GM23248 (cell line): ENCODE measurements at regions not wholly inside any gene's neighbourhood (a gene's known extent, or its start where the extent isn't known, plus 50 kb on each side); places are given as distances from the start of the nearest gene placed in this dataset.

ENCODE experiments used
- DNase-seq: peaks from one replicate; pipeline ENCODE4 v3.0.0-alpha.2; 2015
- H2AFZ ChIP-seq: fragments of 200-600 bp; sonication (generic); 2 replicates; pipeline ENCODE4 v1.6.1; 2016; ENCODE audit warnings: antibody characterized with exemption
- H3F3A ChIP-seq: fragments of 200-600 bp; sonication (generic); 2 replicates; pipeline ENCODE4 v1.6.1; 2016; ENCODE audit warnings: mild to moderate bottlenecking, antibody characterized with exemption, mixed run types; ENCODE audit not compliant: insufficient read depth
- H3K27ac ChIP-seq: fragments of 200-600 bp; sonication (generic); 2 replicates; pipeline ENCODE4 v1.5.1; 2016; ENCODE audit warnings: mild to moderate bottlenecking
- H3K27me3 ChIP-seq: fragments of 200-600 bp; sonication (generic); replicated peaks from 2 replicates; pipeline ENCODE4 v1.6.1; 2016; ENCODE audit warnings: mild to moderate bottlenecking; ENCODE audit not compliant: insufficient read depth
- H3K36me3 ChIP-seq: fragments of 200-600 bp; sonication (generic); 2 replicates; pipeline ENCODE4 v1.6.1; 2016; ENCODE audit warnings: low read depth, mild to moderate bottlenecking
- H3K4me1 ChIP-seq: fragments of 200-600 bp; sonication (generic); 2 replicates; pipeline ENCODE4 v1.6.1; 2016; ENCODE audit warnings: mild to moderate bottlenecking; ENCODE audit not compliant: insufficient read depth
- H3K4me2 ChIP-seq: fragments of 200-600 bp; sonication (generic); one replicate; pipeline ENCODE4 v1.6.1; 2016; ENCODE audit warnings: mild to moderate bottlenecking; ENCODE audit not compliant: unreplicated experiment
- H3K4me3 ChIP-seq: fragments of 200-600 bp; sonication (generic); 2 replicates; pipeline ENCODE4 v1.5.1; 2016; ENCODE audit warnings: mild to moderate bottlenecking
- H3K79me2 ChIP-seq: fragments of 200-600 bp; sonication (generic); 2 replicates; pipeline ENCODE4 v1.6.1; 2016; ENCODE audit warnings: mild to moderate bottlenecking; ENCODE audit not compliant: insufficient read depth
- H3K9ac ChIP-seq: fragments of 200-600 bp; sonication (generic); 2 replicates; pipeline ENCODE4 v1.6.1; 2016; ENCODE audit warnings: mild to moderate bottlenecking
- H3K9me2 ChIP-seq: fragments of 200-600 bp; sonication (generic); 2 replicates; pipeline ENCODE4 v1.6.1; 2016; ENCODE audit warnings: mixed run types, mild to moderate bottlenecking, moderate library complexity; ENCODE audit not compliant: insufficient read depth
- H3K9me3 ChIP-seq: fragments of 200-600 bp; sonication (generic); one replicate; pipeline ENCODE4 v1.6.1; 2017; ENCODE audit warnings: low read depth
- H4K20me1 ChIP-seq: fragments of 200-600 bp; sonication (generic); 2 replicates; pipeline ENCODE4 v1.6.0; 2016; ENCODE audit not compliant: insufficient read depth
- EZH2 ChIP-seq: fragments of 200-600 bp; sonication (generic); IDR thresholded peaks from 2 replicates; pipeline ENCODE4 v1.6.1; 2018; ENCODE audit warnings: antibody characterized with exemption, mild to moderate bottlenecking; ENCODE audit not compliant: insufficient read depth, poor library complexity, severe bottlenecking
- EZH2phosphoT487 ChIP-seq: fragments of 200-600 bp; sonication (generic); IDR thresholded peaks from 2 replicates; pipeline ENCODE4 v1.6.1; 2018; ENCODE audit warnings: antibody characterized with exemption, moderate library complexity, mild to moderate bottlenecking, low read depth; ENCODE audit not compliant: insufficient read depth
- WGBS, 2 experiments: methylation state at CpG; one replicate each; pipeline ENCODE4 v1.1.6; 2015 to 2017; ENCODE audit warnings: low lambda C conversion rate in 2 of 2, low coverage in 1 of 2; ENCODE audit errors: missing lambda C conversion rate in 2 of 2; 5-methylcytosine and 5-hydroxymethylcytosine counted together
- in situ Hi-C: fragments of 300-500 bp; cut with MboI; formaldehyde crosslinking; loops from 2 replicates; pipeline ENCODE4 v1.15.0; 2020

DNA sequence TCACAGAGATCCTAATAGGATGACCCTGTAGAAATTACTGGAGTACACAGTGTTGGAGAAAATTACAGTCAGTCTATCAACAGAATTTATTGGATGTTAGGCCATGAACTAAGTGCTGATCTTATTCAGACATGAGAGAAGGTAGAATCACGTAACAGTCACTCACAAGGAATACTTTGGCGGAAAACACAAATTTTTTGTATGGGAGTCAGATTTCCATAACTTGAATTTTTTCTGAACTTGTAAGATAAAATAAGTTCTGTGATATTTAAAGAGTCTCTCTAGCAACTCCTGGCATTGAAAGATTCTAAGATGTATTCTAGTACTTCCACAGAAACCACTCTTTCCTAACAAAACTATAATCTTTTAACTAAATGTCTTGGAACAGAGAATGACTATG lies 178.8 kb upstream of the MME start:
- in situ Hi-C loops, result no loop called here
- Histone ChIP-seq H3K4me2 (no peak overlapping the region), H3K9me3 (no peaks in the 10 kb centered on the region), H3K9me2 (no peaks in the 10 kb centered on the region), H3F3A (no peaks in the 10 kb centered on the region), H3K27me3 (no peaks in the 10 kb centered on the region), H2AFZ (no peak overlapping the region), H3K36me3 (no peaks in the 10 kb centered on the region), H4K20me1 (no peaks in the 10 kb centered on the region), H3K4me3 (no peak overlapping the region), H3K27ac (no peak overlapping the region), H3K9ac (no peak overlapping the region), H3K4me1 (no peaks in the 10 kb centered on the region), H3K79me2 (no peaks in the 10 kb centered on the region)
- TF ChIP-seq EZH2 (no peak), EZH2phosphoT487 (no peak)
- WGBS, 2 experiments, result 98 to 99% methylated on average over 2 of the region's 2 CpGs
- no peak for DNase-seq

- no peak for DNase-seq
- no peak overlapping the region for H3K4me3 ChIP-seq
- no peak overlapping the region for H2AFZ ChIP-seq
- in situ Hi-C loops, result no loop called here
- TF ChIP-seq EZH2phosphoT487, result no peak
- TF ChIP-seq EZH2, result no peak
- no peaks in the 10 kb centered on the region for H3K79me2 ChIP-seq
- H3K36me3 ChIP-seq, result no peaks in the 10 kb centered on the region
- H3K27me3 ChIP-seq, result no peaks in the 10 kb centered on the region
- H3K9ac ChIP-seq, result no peak overlapping the region
- no peaks in the 10 kb centered on the region for H3K9me2 ChIP-seq
- no peaks in the 10 kb centered on the region for H3F3A ChIP-seq
- WGBS, 2 experiments, result 95 to 100% methylated on average over 1 of the region's 1 CpG
- H4K20me1 ChIP-seq, result no peaks in the 10 kb centered on the region
- H3K4me1 ChIP-seq, result no peaks in the 10 kb centered on the region
- no peaks in the 10 kb centered on the region for H3K9me3 ChIP-seq
- H3K27ac ChIP-seq, result no peak overlapping the region
- H3K4me2 ChIP-seq, result no peak overlapping the region
Measured at GRCh38 chr3:154900816-154901215, 179.3 kb upstream of the MME start.

DNA sequence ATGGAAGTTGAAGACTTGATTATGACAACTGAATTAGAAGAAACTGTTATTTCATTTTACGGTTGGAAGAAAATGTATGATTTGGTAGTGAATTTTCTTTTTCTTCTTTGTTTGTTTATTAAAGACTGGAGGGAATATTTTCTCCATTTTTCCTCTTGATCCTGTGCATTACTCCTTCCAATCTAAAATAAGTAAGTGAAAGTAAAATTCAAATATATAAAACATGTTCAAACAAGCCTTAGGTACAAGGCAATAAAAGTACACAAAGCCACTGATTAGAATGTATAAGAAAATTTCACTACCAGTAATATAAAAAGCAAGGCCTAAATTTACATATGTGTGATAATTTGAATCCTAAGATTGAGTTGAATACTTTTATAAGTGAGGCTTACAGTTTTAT lies 181.2 kb upstream of the MME start:
- Histone ChIP-seq H3K27ac (no peak overlapping the region), H2AFZ (peak overlapping the region; percentile 58), H3K4me3 (no peak overlapping the region), H3K9me3 (no peaks in the 10 kb centered on the region), H3K9me2 (no peaks in the 10 kb centered on the region), H3F3A (no peaks in the 10 kb centered on the region), H3K79me2 (no peaks in the 10 kb centered on the region), H3K9ac (no peak overlapping the region), H3K27me3 (no peaks in the 10 kb centered on the region), H3K36me3 (no peaks in the 10 kb centered on the region), H3K4me2 (no peak overlapping the region), H4K20me1 (no peaks in the 10 kb centered on the region), H3K4me1 (no peaks in the 10 kb centered on the region)
- 94 to 100% methylated on average over 1 of the region's 1 CpG for WGBS, 2 experiments
- in situ Hi-C loops, result no loop called here
- DNase-seq, result no peak
- no peak for TF ChIP-seq EZH2phosphoT487
- no peak for TF ChIP-seq EZH2

GRCh38 chr3:154898443-154898842 lies 181.7 kb upstream of the MME start:
- Histone ChIP-seq H3K4me1 (no peaks in the 10 kb centered on the region), H3K27me3 (no peaks in the 10 kb centered on the region), H3K36me3 (no peaks in the 10 kb centered on the region), H3K9me2 (no peaks in the 10 kb centered on the region), H3K27ac (no peak overlapping the region), H3F3A (no peaks in the 10 kb centered on the region), H3K79me2 (no peaks in the 10 kb centered on the region), H3K9ac (no peak overlapping the region), H3K4me3 (no peak overlapping the region), H4K20me1 (no peaks in the 10 kb centered on the region), H3K9me3 (no peaks in the 10 kb centered on the region), H3K4me2 (no peak overlapping the region), H2AFZ (peak overlapping the region; percentile 58)
- no peak for DNase-seq
- WGBS, 2 experiments, result 27 to 31% methylated on average over 3 of the region's 3 CpGs
- TF ChIP-seq EZH2, result no peak
- TF ChIP-seq EZH2phosphoT487, result no peak
- in situ Hi-C loops, result no loop called here

- Histone ChIP-seq H3K79me2 (no peaks in the 10 kb centered on the region), H3K27me3 (no peaks in the 10 kb centered on the region), H4K20me1 (no peaks in the 10 kb centered on the region), H3K4me2 (no peak overlapping the region), H2AFZ (no peak overlapping the region), H3K9me2 (no peaks in the 10 kb centered on the region), H3K4me1 (no peaks in the 10 kb centered on the region), H3K9ac (no peak overlapping the region), H3K27ac (no peak overlapping the region), H3K9me3 (no peaks in the 10 kb centered on the region), H3F3A (no peaks in the 10 kb centered on the region), H3K4me3 (no peak overlapping the region), H3K36me3 (no peaks in the 10 kb centered on the region)
- TF ChIP-seq EZH2phosphoT487 (no peak), EZH2 (no peak)
- in situ Hi-C loops, result no loop called here
- DNase-seq, result no peak
- WGBS, 2 experiments, result 93 to 97% methylated on average over 6 of the region's 6 CpGs
Measured at GRCh38 chr3:154893813-154894212, 186.3 kb upstream of the MME start.
